ENCODE measurements at regions not wholly inside any gene's neighbourhood (a gene's known extent, or its start where the extent isn't known, plus 50 kb on each side); places are given as distances from the start of the nearest gene placed in this dataset.

- DNase-seq (ENCODE audit: insufficient read length, low spot score) (no peak), FAIRE-seq (no peak)
These were observed 50.7 kb upstream of the PLPP4 start for GRCh38 chr10:120406376-120406775.

Measured in HTR-8/SVneo (cell line).